ENCODE measurements at regions not wholly inside any gene's neighbourhood (a gene's known extent, or its start where the extent isn't known, plus 50 kb on each side); places are given as distances from the start of the nearest gene placed in this dataset.
"Not testable (repeated sequence)": the region's sequence is repeated elsewhere in the genome, so short reads cannot be mapped to it uniquely, and the experiment has no call there.

- TF ChIP-seq POLR2A (IDR thresholded peaks at IDR 0.05; ENCODE audit: low read depth, low read length); POLR2AphosphoS5 (IDR thresholded peaks at IDR 0.05; ENCODE audit: low read depth, low read length); TAF1 (IDR thresholded peaks at IDR 0.05; ENCODE audit: borderline replicate concordance, low read depth, low read length): not testable (repeated sequence)
Measured at GRCh38 chr3:89944461-89944860, 837.0 kb downstream of the EPHA3 start.

Measured in GM12892 (cell line).